ENCODE measurements at regions not wholly inside any gene's neighbourhood (a gene's known extent, or its start where the extent isn't known, plus 50 kb on each side); places are given as distances from the start of the nearest gene placed in this dataset.
"Not testable (repeated sequence)": the region's sequence is repeated elsewhere in the genome, so short reads cannot be mapped to it uniquely, and the experiment has no call there.

DNA sequence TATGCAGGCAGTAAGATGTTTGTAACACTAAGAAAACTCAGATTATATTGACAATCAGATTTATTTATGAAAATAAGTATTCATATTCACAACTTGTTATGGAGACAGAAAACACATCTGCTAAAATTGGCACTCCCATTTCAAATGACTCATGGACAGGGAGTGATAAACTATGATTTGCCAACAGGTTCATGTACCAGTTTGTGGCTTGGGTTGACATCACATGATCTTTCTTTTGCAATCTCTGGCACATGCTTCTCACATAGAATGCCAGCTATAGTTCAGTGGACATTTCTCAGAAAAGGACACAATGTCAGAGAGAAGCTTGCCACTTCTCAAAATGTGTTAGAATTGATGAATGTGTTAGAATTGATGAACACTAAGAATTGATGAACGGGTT lies 663.2 kb upstream of the ANKRD30A start:
- Mint-ChIP-seq H3K36me3 (ENCODE audit: low read depth) (no peaks in the 10 kb centered on the region), H3K27ac (no peak overlapping the region), H3K4me1 (no peaks in the 10 kb centered on the region), H3K27me3 (no peaks in the 10 kb centered on the region), H3K4me3 (no peak overlapping the region), H3K9me3 (peaks cover 12% of the 10 kb centered on the region)
- no peak for ATAC-seq (replicated peaks)

DNA sequence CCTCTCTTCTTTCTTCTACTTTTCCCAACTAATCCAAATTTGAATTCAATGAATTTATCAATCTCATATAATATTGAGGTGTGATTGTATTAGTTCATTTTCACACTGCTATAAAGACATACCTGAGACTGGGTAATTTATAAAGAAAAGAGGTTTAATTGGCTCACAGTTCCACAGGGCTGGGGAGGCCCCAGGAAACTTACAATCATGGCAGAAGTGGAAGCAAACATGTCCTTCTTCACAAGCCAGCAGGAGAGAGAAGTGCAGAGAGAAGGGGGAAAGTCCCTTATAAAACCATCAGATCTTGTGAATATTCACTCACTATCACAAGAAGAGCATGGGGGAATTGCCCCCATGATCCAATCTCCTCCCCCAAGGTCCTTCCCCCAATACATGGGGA lies 667.0 kb upstream of the ANKRD30A start:
- not testable (repeated sequence) for H3K27ac Mint-ChIP-seq; H3K27me3 Mint-ChIP-seq; H3K36me3 Mint-ChIP-seq (ENCODE audit: low read depth); H3K4me3 Mint-ChIP-seq; ATAC-seq (replicated peaks); H3K4me1 Mint-ChIP-seq
- H3K9me3 Mint-ChIP-seq, result peaks cover 11% of the 10 kb centered on the region

DNA sequence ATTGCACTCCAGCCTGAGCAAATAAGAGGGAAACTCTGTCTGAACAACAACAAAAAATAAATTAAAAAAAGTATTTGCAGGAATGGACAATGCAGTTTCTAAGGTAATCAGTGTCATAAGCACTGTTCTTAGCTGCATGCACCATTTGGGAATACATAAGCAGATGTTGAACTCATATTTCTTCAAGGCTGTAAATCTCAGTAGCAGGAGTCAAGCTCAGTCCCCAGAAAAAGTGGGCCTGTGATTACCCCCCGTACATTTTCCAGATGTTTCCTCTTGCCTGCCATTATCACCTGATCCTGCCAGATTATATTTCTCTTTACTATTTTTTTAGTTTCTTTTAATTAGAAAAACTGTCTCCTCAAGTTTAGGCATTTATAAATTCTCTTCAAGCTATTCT lies 667.6 kb upstream of the ANKRD30A start:
- no peak overlapping the region for H3K27ac Mint-ChIP-seq
- no peaks in the 10 kb centered on the region for H3K36me3 Mint-ChIP-seq (ENCODE audit: low read depth)
- no peak for ATAC-seq (replicated peaks)
- H3K4me1 Mint-ChIP-seq, result no peaks in the 10 kb centered on the region
- no peaks in the 10 kb centered on the region for H3K27me3 Mint-ChIP-seq
- peaks cover 11% of the 10 kb centered on the region for H3K9me3 Mint-ChIP-seq
- no peak overlapping the region for H3K4me3 Mint-ChIP-seq

DNA sequence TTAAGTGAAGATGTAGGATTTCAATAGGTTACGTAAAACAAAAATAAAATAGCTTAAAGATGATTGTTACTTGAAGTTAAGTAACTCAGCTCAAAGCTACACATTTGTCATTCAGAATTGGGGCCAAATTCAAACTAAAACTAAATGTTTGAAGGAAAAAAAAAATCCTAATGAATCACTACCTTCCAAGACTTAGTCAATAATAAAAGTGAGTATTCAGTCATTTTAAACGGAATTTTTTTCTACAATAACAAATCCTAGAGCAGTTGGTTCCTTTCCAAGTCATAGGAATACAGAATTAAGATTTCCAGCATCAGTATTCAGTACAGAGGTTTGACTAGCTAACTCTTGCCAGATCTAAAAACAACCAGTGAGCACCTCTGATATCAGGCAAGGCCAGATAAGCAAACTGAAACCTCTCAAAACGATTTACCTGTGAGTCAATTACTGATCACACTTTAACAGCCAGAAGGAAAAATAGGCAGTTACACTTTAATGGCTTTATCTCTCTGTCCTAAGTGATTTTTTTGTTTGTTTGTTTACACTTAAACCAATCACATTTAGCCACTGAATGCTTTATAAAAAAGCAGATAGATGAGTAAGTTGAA lies 669.8 kb upstream of the ANKRD30A start:
- H3K9me3 Mint-ChIP-seq, result peaks cover 7% of the 10 kb centered on the region
- no peaks in the 10 kb centered on the region for H3K27me3 Mint-ChIP-seq
- no peak overlapping the region for H3K4me3 Mint-ChIP-seq
- no peak for ATAC-seq (replicated peaks)
- H3K36me3 Mint-ChIP-seq (ENCODE audit: low read depth), result no peaks in the 10 kb centered on the region
- H3K27ac Mint-ChIP-seq, result no peak overlapping the region
- no peaks in the 10 kb centered on the region for H3K4me1 Mint-ChIP-seq

DNA sequence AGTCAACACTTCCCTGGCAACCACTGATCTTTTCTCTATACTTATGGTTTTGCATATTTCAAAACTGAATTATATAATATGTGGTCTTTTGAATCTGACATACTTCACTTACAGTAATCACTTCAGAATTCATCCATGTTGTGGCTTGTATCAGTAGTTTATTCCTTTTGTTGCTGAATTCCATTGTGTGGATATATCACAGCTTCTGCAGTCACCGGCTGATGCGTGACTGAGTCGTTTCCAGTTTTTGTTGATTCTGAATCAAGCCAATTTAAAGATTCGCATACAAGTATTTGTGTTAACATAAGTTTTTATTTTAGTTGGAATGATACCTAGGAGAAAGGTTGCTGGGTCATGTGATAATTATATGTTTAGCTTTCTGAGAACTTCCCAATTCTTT lies 672.5 kb upstream of the ANKRD30A start:
- no peaks in the 10 kb centered on the region for H3K27me3 Mint-ChIP-seq

DNA sequence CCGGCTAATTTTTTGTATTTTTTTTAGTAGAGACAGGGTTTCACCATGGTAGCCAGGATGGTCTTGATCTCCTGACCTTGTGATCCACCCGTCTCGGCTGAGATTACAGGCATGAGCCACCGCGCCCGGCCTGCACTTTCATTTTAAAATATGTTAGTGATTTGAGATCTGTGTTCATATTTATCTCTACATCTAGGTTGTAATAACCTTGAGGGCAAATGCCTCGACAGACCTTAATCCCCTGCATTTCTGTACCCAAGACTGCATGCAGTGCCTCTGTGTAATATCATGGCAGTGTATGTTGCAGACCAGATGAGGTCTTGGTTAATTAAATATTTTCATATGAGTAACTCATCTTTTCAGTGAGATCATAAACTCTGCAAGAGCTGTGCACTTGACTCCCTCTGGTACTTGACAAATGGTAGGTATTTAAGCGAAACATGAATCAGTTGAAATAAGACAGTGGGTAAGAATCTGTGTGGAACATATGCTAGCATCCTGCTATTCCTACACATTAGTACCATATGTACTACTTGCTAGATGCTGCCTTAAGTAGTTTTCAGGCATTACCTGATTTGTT lies 673.9 kb upstream of the ANKRD30A start:
- Mint-ChIP-seq H3K27ac (no peak overlapping the region), H3K4me3 (no peak overlapping the region), H3K27me3 (no peaks in the 10 kb centered on the region), H3K4me1 (no peaks in the 10 kb centered on the region), H3K9me3 (peaks cover 3% of the 10 kb centered on the region), H3K36me3 (ENCODE audit: low read depth) (no peaks in the 10 kb centered on the region)
- no peak for ATAC-seq (replicated peaks)

More for the DNA sequence above, 672.5 kb upstream of the ANKRD30A start:
- H3K4me3 Mint-ChIP-seq, result no peak overlapping the region
- H3K9me3 Mint-ChIP-seq, result peaks cover 3% of the 10 kb centered on the region
- no peaks in the 10 kb centered on the region for H3K4me1 Mint-ChIP-seq
- no peak for ATAC-seq (replicated peaks)
- no peaks in the 10 kb centered on the region for H3K36me3 Mint-ChIP-seq (ENCODE audit: low read depth)
- no peak overlapping the region for H3K27ac Mint-ChIP-seq

DNA sequence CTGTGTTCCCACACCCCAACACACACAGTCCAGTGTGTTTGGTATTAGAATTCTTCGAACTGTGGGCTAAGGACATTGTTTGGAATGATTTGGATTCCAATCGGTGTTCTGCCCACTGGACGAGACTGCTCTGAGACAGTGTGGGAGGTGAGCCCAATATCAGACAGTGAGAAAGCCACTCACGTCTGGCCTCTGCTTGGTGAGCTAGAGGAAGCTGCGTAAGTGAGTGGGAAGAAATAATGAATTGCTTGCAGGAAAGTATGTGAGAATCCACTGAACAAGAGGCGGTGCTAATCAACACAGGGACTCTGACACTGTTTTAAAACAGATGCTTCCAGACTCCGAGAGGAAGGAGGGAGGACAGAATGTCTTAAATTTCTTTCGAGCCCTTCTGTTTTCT lies 675.0 kb upstream of the ANKRD30A start:
- Mint-ChIP-seq H3K27ac (no peak overlapping the region), H3K9me3 (peaks cover 3% of the 10 kb centered on the region), H3K36me3 (ENCODE audit: low read depth) (no peaks in the 10 kb centered on the region), H3K4me3 (no peak overlapping the region), H3K27me3 (no peaks in the 10 kb centered on the region), H3K4me1 (no peaks in the 10 kb centered on the region)
- ATAC-seq (replicated peaks), result no peak

DNA sequence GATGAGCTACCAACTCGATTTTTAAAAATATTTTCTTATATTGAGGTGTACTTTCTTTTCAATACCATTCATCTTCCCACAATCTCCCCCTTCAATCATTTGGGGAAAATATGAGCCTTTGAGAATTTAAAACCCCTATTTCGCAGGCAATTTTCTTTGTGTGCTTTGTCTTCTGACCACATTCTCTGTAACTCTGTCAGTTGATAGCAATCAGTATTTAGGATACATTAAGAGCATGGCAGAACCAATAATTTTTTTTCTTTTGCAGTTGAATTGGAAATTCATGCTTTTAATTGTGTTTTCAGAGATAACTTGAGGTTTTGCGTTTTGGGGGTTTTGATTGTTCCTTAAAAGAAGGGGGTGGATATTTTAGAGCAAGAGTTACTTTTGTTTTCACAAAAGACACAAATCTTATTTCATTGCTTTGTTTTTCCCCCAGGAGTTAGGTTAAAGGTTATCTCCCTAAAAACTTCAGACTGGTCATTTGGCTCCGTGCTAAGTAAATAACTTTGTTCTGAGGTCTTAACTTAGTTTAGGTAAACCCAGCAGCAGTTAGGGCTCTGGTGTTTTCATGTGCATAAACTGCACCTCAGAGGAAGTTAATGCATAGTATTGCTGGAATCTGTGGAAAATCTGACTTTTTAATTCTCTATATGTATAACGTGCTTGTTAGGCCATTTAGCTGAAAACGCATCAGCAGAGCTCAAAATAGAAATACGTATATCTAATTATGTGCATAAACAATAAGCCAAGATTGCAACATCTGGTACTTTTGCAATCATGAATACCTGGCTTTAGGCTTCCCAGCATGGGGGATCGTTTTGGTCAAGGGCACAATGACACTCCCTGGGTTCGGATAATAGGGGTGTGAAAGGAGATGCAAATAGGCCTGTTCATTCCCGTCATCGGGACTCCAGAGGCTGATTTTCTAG lies 676.4 kb upstream of the ANKRD30A start:
- Mint-ChIP-seq H3K27ac (no peak overlapping the region), H3K4me1 (no peaks in the 10 kb centered on the region), H3K27me3 (no peaks in the 10 kb centered on the region), H3K36me3 (ENCODE audit: low read depth) (no peaks in the 10 kb centered on the region), H3K4me3 (no peak overlapping the region), H3K9me3 (no peaks in the 10 kb centered on the region)
- no peak for ATAC-seq (replicated peaks)

DNA sequence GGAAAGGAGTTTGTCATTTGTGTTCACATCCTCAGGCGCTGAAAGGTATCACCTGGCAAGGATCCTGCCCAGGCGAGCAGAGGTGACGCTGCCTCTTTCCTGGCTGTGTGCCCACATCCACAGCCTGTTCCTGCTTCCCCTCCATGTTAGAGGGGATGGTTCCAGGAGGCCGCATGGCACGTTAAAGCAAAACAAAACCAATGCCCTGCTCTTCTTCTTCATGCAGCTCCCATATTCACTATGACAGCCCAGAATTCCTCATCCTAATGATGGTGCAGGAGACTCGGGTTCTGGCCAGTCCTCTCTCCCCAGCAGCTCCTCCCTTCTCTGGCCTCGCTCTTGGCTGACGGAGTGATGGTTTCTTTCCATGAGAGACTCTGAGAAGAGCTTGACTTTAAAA lies 678.5 kb upstream of the ANKRD30A start:
- no peaks in the 10 kb centered on the region for H3K9me3 Mint-ChIP-seq
- no peak overlapping the region for H3K4me3 Mint-ChIP-seq
- no peaks in the 10 kb centered on the region for H3K27me3 Mint-ChIP-seq
- no peaks in the 10 kb centered on the region for H3K4me1 Mint-ChIP-seq
- no peaks in the 10 kb centered on the region for H3K36me3 Mint-ChIP-seq (ENCODE audit: low read depth)
- H3K27ac Mint-ChIP-seq, result no peak overlapping the region
- no peak for ATAC-seq (replicated peaks)

DNA sequence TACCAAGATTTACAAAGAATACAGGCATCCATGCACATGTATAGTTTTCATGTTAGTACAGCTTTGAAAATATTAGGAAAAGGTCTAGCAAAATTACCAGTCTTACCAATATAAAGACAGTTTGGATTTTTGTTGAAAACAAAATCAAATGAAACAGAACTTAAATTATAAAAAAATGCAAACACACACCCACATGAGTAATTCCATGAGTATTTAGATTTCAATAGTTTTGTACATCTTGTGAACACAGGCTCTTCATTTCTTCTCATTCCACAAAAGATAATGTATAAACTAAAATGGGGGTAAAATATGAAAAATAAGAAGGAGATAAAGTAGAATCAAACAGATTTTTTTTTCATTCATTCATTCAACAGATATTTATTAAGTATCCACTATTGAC lies 682.2 kb upstream of the ANKRD30A start:
- Mint-ChIP-seq H3K4me3 (no peak overlapping the region), H3K36me3 (ENCODE audit: low read depth) (no peaks in the 10 kb centered on the region), H3K9me3 (peaks cover 7% of the 10 kb centered on the region), H3K4me1 (no peaks in the 10 kb centered on the region), H3K27ac (no peak overlapping the region), H3K27me3 (no peaks in the 10 kb centered on the region)
- no peak for ATAC-seq (replicated peaks)

DNA sequence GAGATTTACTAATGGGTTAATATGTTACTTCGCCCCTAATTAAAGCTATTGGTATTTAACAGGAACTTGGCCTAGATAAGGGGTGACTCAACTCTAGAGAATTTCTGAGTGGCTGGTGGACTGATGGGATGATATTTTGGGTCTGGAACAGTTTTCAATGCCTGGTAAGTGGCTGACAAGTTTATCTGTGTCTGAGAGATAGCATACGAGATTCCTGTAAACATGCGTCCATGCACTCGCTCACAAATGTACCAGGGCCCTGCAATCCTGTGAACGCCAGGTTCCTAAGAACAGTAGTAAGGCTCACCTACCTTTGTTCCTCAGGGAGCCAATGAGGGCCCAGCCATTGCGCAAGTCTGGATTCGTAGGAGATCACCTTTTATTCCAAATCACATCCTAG lies 683.8 kb upstream of the ANKRD30A start:
- no peaks in the 10 kb centered on the region for H3K27me3 Mint-ChIP-seq
- H3K4me1 Mint-ChIP-seq, result no peaks in the 10 kb centered on the region
- no peaks in the 10 kb centered on the region for H3K36me3 Mint-ChIP-seq (ENCODE audit: low read depth)
- peaks cover 7% of the 10 kb centered on the region for H3K9me3 Mint-ChIP-seq
- no peak overlapping the region for H3K4me3 Mint-ChIP-seq
- no peak for ATAC-seq (replicated peaks)
- no peak overlapping the region for H3K27ac Mint-ChIP-seq

DNA sequence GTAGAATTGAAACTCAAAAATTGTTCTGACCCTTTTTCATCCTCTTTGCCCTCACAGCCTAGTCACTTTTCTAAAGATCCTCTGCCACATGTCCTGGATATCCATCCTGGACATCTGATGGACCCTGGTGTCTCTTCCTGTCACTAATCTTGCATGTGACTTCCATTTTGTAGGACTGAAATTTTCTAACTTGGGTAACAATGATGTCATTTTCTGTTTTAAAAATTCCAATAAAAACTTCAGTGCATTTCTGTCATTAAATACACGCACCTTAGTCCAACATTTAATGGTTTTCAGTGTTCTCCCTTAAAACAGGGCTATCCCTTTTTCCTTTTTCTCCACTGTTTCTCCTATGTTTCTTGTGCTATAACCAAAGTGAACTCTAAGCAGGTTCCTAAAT lies 684.9 kb upstream of the ANKRD30A start:
- no peaks in the 10 kb centered on the region for H3K27me3 Mint-ChIP-seq
- H3K27ac Mint-ChIP-seq, result no peak overlapping the region
- no peaks in the 10 kb centered on the region for H3K4me1 Mint-ChIP-seq
- ATAC-seq (replicated peaks), result no peak
- H3K4me3 Mint-ChIP-seq, result no peak overlapping the region
- no peaks in the 10 kb centered on the region for H3K36me3 Mint-ChIP-seq (ENCODE audit: low read depth)
- H3K9me3 Mint-ChIP-seq, result peaks cover 7% of the 10 kb centered on the region

DNA sequence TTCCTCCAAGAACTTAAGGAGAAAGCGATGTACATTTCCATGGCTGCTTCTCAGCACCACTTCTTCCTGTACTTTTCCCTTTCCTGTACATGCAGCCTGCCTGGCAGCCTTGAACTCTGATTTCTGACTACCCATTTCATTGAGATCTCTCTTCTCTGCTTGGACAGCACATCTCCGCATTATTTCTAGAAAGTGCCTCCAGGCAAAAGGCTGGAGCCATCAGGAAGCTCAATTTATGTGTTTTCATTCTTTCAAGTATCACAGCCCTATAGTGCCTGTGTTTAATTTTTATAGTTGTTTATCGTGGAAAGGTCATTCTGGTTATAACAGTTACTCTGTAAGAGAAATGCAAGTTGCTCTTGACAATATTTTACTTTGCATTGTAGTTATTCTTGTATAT lies 688.0 kb upstream of the ANKRD30A start:
- Mint-ChIP-seq H3K4me3 (no peak overlapping the region), H3K27me3 (no peaks in the 10 kb centered on the region), H3K27ac (no peak overlapping the region), H3K36me3 (ENCODE audit: low read depth) (no peaks in the 10 kb centered on the region), H3K4me1 (no peaks in the 10 kb centered on the region), H3K9me3 (peaks cover 8% of the 10 kb centered on the region)
- ATAC-seq (replicated peaks), result no peak

DNA sequence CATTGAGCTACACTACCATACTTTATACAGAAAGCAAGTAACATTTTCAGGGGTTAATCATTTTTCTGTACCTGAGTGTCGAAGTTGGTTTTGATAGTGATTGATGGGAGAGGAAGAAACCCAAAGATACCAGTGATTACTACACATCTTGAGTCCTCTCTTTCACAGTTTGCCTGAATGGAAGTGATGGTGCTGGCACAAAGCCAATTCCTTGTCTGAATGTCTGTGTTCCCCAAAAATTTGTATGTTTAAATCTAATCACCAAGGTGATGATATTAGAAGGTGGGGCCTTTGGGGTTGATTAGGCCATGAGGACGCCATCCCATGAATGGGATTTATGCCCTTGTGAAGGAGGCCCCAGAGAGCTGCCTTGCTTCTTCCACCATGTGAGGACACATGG lies 696.9 kb upstream of the ANKRD30A start:
- no peaks in the 10 kb centered on the region for H3K36me3 Mint-ChIP-seq (ENCODE audit: low read depth)

More for the DNA sequence above, 696.9 kb upstream of the ANKRD30A start:
- no peaks in the 10 kb centered on the region for H3K27me3 Mint-ChIP-seq
- no peak overlapping the region for H3K4me3 Mint-ChIP-seq
- H3K27ac Mint-ChIP-seq, result no peak overlapping the region
- H3K4me1 Mint-ChIP-seq, result no peaks in the 10 kb centered on the region
- ATAC-seq (replicated peaks), result no peak
- H3K9me3 Mint-ChIP-seq, result peaks cover 19% of the 10 kb centered on the region
